PC-3 (cell line): ENCODE measurements at regions not wholly inside any gene's neighbourhood (a gene's known extent, or its start where the extent isn't known, plus 50 kb on each side); places are given as distances from the start of the nearest gene placed in this dataset.

Experiments used
- ATAC-seq: fragments of 200-7000 bp; cut with Tn5 transposase; 2 replicates; pipeline ENCODE4 v1.9.1; 2020; ENCODE audit warnings: mild to moderate bottlenecking, moderate library complexity
- BruUV-seq: library from RNA; stranded (reverse); fragments of 400-500 nt; replicated peaks from 2 replicates; lab custom pipeline; 2021; lab: Mats Ljungman, UMichigan
- CTCF ChIA-PET: fragments of 300-600 bp; sonication (Branson Sonifier 250); formaldehyde crosslinking; loops from one replicate; lab custom pipeline; 2022; ENCODE audit warnings: antibody characterized with exemption; lab: Charles Lee
- POLR2A ChIA-PET: fragments of 300-600 bp; sonication (Branson Sonifier 250); formaldehyde crosslinking; loops from one replicate; lab custom pipeline; 2022; ENCODE audit warnings: antibody characterized with exemption; ENCODE audit not compliant: unreplicated experiment; lab: Charles Lee
- DNase-seq: peaks from one replicate; pipeline ENCODE4 v3.0.0-alpha.2; 2015
- H2AFZ ChIP-seq: fragments of 300-600 bp; sonication (generic); 2 replicates; pipeline ENCODE4 v1.6.0; 2016; ENCODE audit warnings: antibody characterized with exemption, low read length
- H3F3A ChIP-seq: fragments of 300-600 bp; sonication (generic); one replicate; pipeline ENCODE4 v1.6.0; 2017; ENCODE audit warnings: antibody characterized with exemption, low read length, control low read depth, mild to moderate bottlenecking; ENCODE audit not compliant: unreplicated experiment
- H3K27ac ChIP-seq: fragments of 300-600 bp; sonication (generic); 2 replicates; pipeline ENCODE4 v1.5.1; 2016; ENCODE audit warnings: mild to moderate bottlenecking, low read length
- H3K27me3 ChIP-seq: fragments of 300-600 bp; sonication (generic); 2 replicates; pipeline ENCODE4 v1.6.1; 2016; ENCODE audit warnings: low read length, mixed read lengths
- H3K36me3 ChIP-seq: fragments of 300-600 bp; sonication (generic); 2 replicates; pipeline ENCODE4 v1.6.1; 2016; ENCODE audit warnings: low read depth, mixed run types, low read length, mixed read lengths
- H3K4me1 ChIP-seq: fragments of 300-600 bp; sonication (generic); 2 replicates; pipeline ENCODE4 v1.5.1; 2016; ENCODE audit warnings: low read length; ENCODE audit not compliant: insufficient read depth
- H3K4me2 ChIP-seq: fragments of 300-600 bp; sonication (generic); 2 replicates; pipeline ENCODE4 v1.6.0; 2016; ENCODE audit warnings: low read length
- H3K4me3 ChIP-seq: fragments of 300-600 bp; sonication (generic); 2 replicates; pipeline ENCODE4 v1.5.1; 2016; ENCODE audit warnings: mild to moderate bottlenecking, low read length, mixed read lengths
- H3K79me2 ChIP-seq: fragments of 300-600 bp; sonication (generic); 2 replicates; pipeline ENCODE4 v1.6.1; 2017; ENCODE audit warnings: low read length, mixed read lengths
- H3K9ac ChIP-seq: fragments of 300-600 bp; sonication (generic); 2 replicates; pipeline ENCODE4 v1.6.0; 2016; ENCODE audit warnings: mild to moderate bottlenecking, low read length
- H3K9me2 ChIP-seq: fragments of 300-600 bp; sonication (generic); replicated peaks from 2 replicates; pipeline ENCODE4 v1.6.1; 2016; ENCODE audit warnings: mixed run types, low read length, mixed read lengths
- H3K9me3 ChIP-seq: fragments of 300-600 bp; sonication (generic); 2 replicates; pipeline ENCODE4 v1.6.1; 2016; ENCODE audit warnings: low read length, mixed read lengths
- H4K20me1 ChIP-seq: fragments of 300-600 bp; sonication (generic); 2 replicates; pipeline ENCODE4 v1.6.1; 2016; ENCODE audit warnings: low read length, mixed read lengths
- CTCF ChIP-seq: fragments of 300-600 bp; sonication (generic); conservative IDR thresholded peaks from 2 replicates; pipeline ENCODE4 v1.5.1; 2017; ENCODE audit warnings: antibody characterized with exemption, low read depth, mild to moderate bottlenecking, low read length
- EZH2 ChIP-seq: fragments of 300-600 bp; sonication (generic); IDR thresholded peaks from one replicate; pipeline ENCODE4 v1.6.1; 2017; ENCODE audit warnings: antibody characterized with exemption, mild to moderate bottlenecking, low read length; ENCODE audit not compliant: unreplicated experiment
- EZH2phosphoT487 ChIP-seq: fragments of 300-600 bp; sonication (generic); IDR thresholded peaks from 2 replicates; pipeline ENCODE4 v1.6.1; 2018; ENCODE audit warnings: mild to moderate bottlenecking, antibody characterized with exemption, low read length, borderline replicate concordance
- intact Hi-C: fragments of 100-400 bp; cut with micrococcal nuclease; formaldehyde crosslinking; loops from 2 replicates; pipeline ENCODE4 v1.9.0; 2023

GRCh38 chr3:176522436-176522835, 674.8 kb downstream of the TBL1XR1 start:
- no peak for ATAC-seq

GRCh38 chr3:176521531-176522175, 675.6 kb downstream of the TBL1XR1 start:
- H3K4me1 ChIP-seq, result no peaks in the 10 kb centered on the region
- DNase-seq (no peak), ATAC-seq (no peak)
- no peaks in the 10 kb centered on the region for H3K27me3 ChIP-seq
- ChIA-PET POLR2A (no interaction called here), CTCF (no interaction called here)
- no peak overlapping the region for H3K4me2 ChIP-seq
- no peaks in the 10 kb centered on the region for H3F3A ChIP-seq
- TF ChIP-seq EZH2phosphoT487 (no peak), EZH2 (no peak), CTCF (no peak)
- H3K36me3 ChIP-seq, result no peaks in the 10 kb centered on the region
- H3K27ac ChIP-seq, result no peak overlapping the region
- H3K4me3 ChIP-seq, result no peak overlapping the region
- H3K9me3 ChIP-seq, result no peaks in the 10 kb centered on the region
- intact Hi-C loops, result no loop called here
- H3K9me2 ChIP-seq, result no peaks in the 10 kb centered on the region
- H4K20me1 ChIP-seq, result no peaks in the 10 kb centered on the region
- H3K79me2 ChIP-seq, result no peaks in the 10 kb centered on the region
- BruUV-seq, result no TSS peak
- H2AFZ ChIP-seq, result no peak overlapping the region
- H3K9ac ChIP-seq, result no peak overlapping the region

More at GRCh38 chr3:176522436-176522835, 674.8 kb downstream of the TBL1XR1 start:
- intact Hi-C loops, result no loop called here
- no peak overlapping the region for H2AFZ ChIP-seq
- no peaks in the 10 kb centered on the region for H3K4me1 ChIP-seq
- no peaks in the 10 kb centered on the region for H3K9me3 ChIP-seq
- H3K27ac ChIP-seq, result no peak overlapping the region
- H3K4me3 ChIP-seq, result no peak overlapping the region
- H3F3A ChIP-seq, result no peaks in the 10 kb centered on the region
- ChIA-PET POLR2A (no interaction called here), CTCF (no interaction called here)
- TF ChIP-seq CTCF, result no peak
- no peak for TF ChIP-seq EZH2phosphoT487
- no peak for TF ChIP-seq EZH2
- no peaks in the 10 kb centered on the region for H4K20me1 ChIP-seq
- no peaks in the 10 kb centered on the region for H3K36me3 ChIP-seq
- H3K9ac ChIP-seq, result no peak overlapping the region
- H3K79me2 ChIP-seq, result no peaks in the 10 kb centered on the region
- no peaks in the 10 kb centered on the region for H3K9me2 ChIP-seq
- no peak overlapping the region for H3K4me2 ChIP-seq
- BruUV-seq, result no TSS peak
- no peak for DNase-seq
- H3K27me3 ChIP-seq, result no peaks in the 10 kb centered on the region

- Histone ChIP-seq H4K20me1 (no peaks in the 10 kb centered on the region), H3K4me3 (no peak overlapping the region), H3K9ac (no peak overlapping the region), H3K79me2 (no peaks in the 10 kb centered on the region), H3K27me3 (no peaks in the 10 kb centered on the region), H3K9me3 (peaks cover 6% of the 10 kb centered on the region; the same call in 1 of the 2 replicates), H2AFZ (no peak overlapping the region), H3K27ac (no peak overlapping the region), H3K4me2 (no peak overlapping the region), H3F3A (no peaks in the 10 kb centered on the region), H3K9me2 (no peaks in the 10 kb centered on the region), H3K4me1 (no peaks in the 10 kb centered on the region), H3K36me3 (peaks cover 5% of the 10 kb centered on the region; the same call in 1 of the 2 replicates)
- ATAC-seq (peak; percentile 64), DNase-seq (peak; percentile 80)
- BruUV-seq, result no TSS peak
- POLR2A ChIA-PET, result no interaction called here
- CTCF ChIA-PET, result interaction anchor here (0.5 kb wide), 1 partner anchor 1224 kb away, joined by 4 read pairs; no protein-coding TSS in a partner anchor
- intact Hi-C loops, result loop anchor here (1.0 kb wide), 3 partner anchors 137 to 425 kb away; no protein-coding TSS in a partner anchor
- TF ChIP-seq CTCF (peak; percentile 87), EZH2 (no peak), EZH2phosphoT487 (no peak)
These were observed 683.0 kb downstream of the TBL1XR1 start for GRCh38 chr3:176514297-176514696.
